ENCODE measurements at regions not wholly inside any gene's neighbourhood (a gene's known extent, or its start where the extent isn't known, plus 50 kb on each side); places are given as distances from the start of the nearest gene placed in this dataset.

DNA sequence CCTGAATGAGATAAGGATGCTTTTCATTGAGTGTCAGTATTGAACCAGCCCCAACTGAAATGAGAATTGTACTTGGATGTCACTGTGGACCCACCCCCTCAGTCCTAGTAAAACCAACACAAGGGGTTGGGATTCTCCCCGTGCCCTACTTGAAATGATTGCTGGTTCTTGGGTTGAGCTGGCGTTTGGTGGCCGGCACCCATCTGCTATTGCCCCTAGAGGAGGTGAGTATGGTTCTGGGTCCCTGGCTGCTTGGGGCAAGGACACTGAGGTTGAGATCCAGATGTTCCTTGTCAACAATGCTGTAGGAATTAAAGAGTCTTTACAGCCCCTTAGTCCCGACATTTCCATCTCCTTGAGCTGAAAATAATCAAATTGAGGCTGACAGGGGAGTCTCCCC lies 170.0 kb upstream of the ZNF32 start:
- in situ Hi-C loops (cut with HindIII; ENCODE audit: low sequenced_read_pairs): no loop called here
- DNase-seq (ENCODE audit: low spot score): no peak

DNA sequence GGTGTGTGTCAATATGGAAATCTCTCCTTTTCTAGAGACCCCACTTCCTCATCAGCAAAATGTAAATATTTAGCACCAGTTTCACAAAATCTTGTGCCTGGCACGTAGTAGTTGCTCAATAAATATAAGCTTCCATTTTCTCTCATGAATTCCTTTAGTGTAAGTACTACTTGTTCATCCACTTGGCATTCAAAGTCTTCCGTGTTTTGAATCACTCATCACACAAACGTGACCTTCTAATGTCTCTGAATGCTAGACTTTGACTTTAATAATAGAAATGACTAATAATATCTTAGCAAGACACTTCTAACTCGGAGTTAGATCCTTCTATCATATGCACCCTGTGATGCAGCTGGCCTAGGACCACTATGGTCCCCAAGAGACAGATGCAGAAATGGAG lies 168.7 kb upstream of the ZNF32 start:
- no peak for DNase-seq (ENCODE audit: low spot score)
- in situ Hi-C loops (cut with HindIII; ENCODE audit: low sequenced_read_pairs): no loop called here

DNA sequence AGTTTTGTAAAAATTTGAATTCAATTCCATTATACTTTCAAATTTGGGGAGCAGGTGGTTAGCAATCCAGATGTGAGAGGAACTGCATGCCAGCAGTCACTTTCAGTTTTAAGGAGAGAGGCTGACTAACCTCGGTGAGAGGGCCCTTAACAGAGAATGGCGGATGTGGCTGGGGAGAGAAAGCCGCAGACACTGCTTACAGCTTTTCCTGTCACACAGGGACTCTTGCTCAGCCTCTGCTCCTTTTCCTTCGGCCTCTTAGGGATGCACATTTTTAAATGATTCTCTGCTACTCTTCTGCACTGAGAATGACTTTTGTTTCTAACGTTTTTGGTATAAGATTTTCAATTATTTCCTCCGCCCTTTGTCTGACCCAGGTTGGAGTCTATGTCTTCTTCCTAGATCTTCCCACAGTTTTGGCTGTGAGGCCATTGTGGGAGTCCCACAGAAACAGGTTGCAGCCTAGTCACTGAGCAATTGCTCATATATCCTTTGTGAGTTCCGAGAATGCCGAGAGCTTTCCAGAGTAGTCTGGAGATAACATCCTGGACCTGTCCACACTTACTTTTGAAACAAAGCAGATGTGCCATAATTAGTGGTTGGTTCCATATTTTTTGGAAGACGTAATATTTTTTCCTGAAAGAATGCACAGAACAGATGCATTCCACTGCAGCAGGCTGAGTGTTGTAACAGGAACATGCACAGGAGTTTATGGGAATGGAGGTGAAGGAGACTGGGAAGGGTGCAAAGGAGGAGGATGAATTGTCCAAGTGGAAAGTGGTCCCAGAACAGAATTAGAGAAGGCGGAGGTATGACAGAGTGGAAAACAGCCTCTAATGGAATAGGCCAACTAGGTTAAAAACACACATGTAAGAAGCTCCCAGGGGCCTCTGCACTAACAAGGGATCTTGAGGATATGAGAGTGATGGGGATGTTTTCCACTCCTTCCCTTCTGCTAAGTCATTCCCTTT lies 168.0 kb upstream of the ZNF32 start:
- DNase-seq (ENCODE audit: low spot score): no peak
- in situ Hi-C loops (cut with HindIII; ENCODE audit: low sequenced_read_pairs): no loop called here

DNA sequence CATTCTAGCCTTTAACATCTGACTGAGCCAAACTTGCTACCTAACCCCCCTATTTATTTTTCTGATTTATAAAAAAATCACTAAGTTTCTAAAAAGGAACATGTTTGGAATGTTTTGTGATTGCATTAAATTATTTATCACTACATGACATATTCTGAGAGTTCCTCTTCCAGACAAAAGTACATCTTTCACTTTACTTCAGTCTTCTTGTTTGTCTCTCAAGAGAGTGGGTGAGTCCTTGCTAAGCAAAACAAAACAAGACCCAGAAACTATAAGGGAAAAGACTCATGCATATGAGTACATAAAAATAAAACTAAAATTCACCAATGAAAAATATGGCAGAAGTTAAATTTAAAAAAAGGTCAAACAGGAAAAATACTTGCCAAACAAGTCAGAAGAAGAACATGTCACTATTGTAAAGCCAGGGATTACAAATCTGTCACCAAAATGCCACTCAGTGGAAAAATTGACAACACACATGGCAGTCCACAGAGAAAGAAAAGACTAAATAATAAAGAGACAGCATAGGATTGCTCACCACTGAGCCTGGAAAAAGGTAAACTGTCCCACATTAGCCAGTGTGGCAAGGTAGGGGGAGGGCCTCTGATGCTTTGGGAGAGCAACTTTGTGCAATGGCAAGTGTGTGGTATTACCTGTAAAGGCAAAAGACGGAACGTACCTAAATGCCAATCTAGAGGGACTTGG lies 166.7 kb upstream of the ZNF32 start:
- no peak for DNase-seq (ENCODE audit: low spot score)
- in situ Hi-C loops (cut with HindIII; ENCODE audit: low sequenced_read_pairs): no loop called here

DNA sequence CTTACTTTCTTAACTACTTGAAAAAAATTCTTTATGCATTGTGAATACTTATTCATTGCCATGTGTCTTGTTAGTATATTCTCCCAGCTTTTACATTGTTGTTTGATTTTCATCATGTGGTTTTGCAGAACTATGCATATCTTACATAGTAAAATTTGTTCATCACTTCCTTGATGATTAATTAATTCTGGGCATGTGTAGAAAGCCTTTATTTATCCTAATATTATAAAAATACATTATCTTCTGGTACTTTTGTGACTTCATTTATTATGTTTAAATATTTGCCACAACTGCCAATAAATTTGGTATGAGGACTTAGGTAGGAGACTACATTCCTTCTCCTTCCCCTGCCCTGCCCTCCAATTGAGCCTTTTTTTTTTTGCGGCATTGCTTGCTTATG lies 166.0 kb upstream of the ZNF32 start:
- no peak for DNase-seq (ENCODE audit: low spot score)
- in situ Hi-C loops (cut with HindIII; ENCODE audit: low sequenced_read_pairs): no loop called here

DNA sequence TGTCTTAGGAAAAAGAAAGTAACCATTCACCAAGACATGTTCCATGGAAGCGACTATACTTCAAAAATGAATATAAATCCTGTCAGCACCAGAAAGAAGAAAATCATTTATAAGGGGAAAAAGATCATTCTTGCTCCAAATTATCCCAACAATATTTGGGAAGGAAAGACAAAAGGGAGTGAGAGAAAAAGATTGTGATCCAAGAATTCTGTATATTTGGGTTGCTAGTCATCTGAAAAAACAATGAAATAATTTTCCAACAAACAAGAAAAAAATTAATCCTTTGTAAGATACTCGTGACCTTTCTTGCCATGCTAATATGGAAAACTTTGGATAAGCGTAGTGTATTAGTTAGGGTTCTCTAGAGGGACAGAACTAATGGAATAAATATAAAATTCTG lies 163.2 kb upstream of the ZNF32 start:
- in situ Hi-C loops (cut with HindIII; ENCODE audit: low sequenced_read_pairs): no loop called here
- DNase-seq (ENCODE audit: low spot score): no peak

DNA sequence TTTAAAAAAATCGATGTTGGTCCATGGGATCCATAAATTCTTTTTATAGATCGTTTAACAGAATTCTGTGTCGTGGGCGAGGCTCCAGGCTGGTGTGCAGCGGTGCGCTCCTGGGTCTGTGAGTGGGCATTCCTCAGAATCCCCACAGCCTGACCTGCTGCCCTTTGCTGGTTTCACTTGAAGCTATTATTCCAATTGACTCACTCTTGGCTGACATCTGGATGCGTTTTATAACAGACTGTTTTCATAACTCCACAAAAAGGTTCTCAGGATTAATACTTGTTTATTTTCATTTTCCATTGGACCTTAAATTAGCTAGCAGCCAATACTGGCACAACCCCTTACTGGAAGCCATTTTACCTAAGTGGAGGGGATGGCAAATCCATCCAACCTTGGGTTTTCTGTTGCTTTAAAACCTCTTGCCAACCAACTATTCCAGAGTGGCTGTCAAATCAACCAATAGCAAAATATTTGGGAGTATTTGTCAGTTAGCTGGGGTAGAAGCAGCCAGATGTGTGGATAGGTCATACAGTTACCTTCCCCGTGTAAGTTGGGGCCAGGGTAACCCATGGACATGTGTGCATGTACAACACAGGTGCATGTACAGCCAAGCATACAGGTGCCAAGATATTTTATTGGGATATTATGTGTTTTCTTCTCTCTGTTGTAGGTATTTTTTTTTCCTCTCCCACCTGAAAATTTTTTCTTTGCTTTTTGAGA lies 160.7 kb upstream of the ZNF32 start:
- in situ Hi-C loops (cut with HindIII; ENCODE audit: low sequenced_read_pairs): no loop called here
- DNase-seq (ENCODE audit: low spot score): no peak

DNA sequence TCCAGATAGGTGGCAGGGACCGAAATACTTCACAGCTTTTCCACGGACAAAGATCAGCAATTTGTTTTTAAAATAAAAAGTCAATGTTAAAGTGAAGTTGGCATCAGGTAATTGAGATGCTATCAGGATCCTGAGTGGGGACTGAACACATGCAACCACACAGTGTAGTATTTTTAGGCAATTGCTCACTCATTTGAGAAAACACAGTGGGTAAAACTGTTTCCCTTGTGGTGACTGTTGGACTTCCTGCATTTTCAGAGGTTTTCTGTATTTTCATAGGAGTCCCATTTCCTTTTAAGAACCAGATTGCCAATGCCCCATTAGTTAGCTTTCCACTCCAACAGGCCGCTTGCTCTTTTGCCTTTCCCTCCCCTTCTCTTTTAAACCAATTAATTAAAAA lies 159.5 kb upstream of the ZNF32 start:
- in situ Hi-C loops (cut with HindIII; ENCODE audit: low sequenced_read_pairs): no loop called here
- DNase-seq (ENCODE audit: low spot score): no peak

DNA sequence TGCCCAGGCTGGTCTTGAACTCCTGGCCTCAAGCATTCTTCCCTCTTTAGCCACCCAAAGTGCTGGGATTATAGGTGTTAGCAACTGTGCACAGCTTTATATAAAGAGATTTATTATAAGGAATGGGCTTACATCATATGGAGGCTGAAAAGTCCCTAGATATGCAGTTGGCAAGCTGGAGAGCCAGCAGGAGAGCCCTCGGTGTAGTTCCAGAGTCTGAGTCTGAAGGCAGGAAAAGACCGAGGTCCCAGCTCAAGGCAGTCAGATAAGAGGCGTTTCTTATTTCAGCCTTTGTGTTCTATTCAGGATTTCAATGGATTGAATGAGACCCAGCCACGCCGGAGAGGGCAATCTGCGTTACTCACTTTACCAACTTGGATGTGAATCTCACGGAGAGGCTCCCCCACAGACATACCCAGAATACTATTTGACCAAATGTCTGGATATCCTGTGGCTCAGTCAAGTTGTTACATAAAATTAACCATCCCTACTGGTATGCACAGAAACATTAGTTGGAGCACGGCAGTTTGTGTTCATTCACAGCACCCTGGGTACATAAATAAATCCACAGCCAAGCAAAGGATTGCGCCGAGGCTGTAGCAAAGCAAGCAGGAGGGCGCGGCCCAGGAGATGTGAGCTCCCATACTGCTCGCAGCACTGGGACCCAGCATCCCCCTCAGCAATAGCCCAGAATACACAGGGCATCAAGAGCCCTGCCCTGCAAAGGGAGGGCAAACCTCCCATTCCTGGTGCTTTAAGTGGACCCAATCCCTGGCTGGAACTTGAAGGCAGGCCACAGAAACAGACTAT lies 158.4 kb upstream of the ZNF32 start:
- in situ Hi-C loops (cut with HindIII; ENCODE audit: low sequenced_read_pairs): no loop called here
- no peak for DNase-seq (ENCODE audit: low spot score)

DNA sequence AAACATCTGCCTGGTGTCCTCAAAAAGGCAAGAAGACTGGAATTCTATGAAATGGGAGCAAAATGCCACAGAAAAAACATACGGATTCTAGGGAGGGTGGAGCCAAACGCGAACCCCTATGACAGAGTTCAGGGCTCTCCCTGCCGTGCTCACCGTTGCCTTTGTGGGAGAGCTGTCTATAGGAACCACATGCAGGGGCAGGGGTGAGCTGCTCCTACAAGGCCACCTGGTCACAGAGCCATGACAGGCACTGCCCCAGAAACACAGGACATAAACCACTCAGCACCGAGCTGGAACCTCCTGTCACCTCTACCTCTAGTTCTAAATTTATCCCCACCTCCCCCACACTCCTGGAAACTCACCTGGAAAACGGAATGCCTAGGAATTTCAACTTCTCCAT lies 155.1 kb upstream of the ZNF32 start:
- in situ Hi-C loops (cut with HindIII; ENCODE audit: low sequenced_read_pairs): no loop called here

DNA sequence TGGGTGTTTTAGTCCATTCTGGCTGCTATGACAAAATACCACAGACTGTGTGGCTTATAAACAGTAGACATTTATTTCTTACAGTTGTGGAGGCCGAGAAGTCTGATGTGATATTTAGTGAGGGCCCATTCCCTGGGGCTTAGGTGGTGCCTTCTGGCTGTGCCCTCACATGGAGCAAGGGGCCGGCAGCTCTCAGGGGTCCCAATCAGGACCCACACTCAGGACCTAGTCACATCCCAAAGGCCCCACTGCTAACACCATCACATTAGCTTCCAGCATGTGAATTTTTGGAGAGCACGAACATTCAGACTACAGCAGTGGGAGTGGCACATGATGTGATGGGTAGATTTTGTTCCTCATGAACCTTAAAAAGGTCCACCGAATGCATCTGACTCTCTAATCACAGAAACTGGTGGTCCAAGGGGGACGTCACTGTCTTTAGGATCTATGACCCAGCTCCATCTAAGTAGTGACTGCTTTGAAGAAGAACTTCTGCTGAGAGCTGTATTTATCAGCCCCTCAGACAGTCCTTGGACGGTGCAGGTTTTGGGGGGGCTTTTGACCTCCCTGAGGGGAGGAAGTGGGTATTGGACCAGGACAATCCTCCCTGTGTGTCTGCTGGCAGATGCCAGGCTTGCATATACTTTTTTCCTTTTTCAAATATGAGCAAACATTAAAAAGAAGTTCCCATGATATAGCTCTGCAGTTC lies 154.5 kb upstream of the ZNF32 start:
- no peak for DNase-seq (ENCODE audit: low spot score)
- in situ Hi-C loops (cut with HindIII; ENCODE audit: low sequenced_read_pairs): no loop called here

More for the DNA sequence above, 155.1 kb upstream of the ZNF32 start:
- DNase-seq (ENCODE audit: low spot score): no peak

DNA sequence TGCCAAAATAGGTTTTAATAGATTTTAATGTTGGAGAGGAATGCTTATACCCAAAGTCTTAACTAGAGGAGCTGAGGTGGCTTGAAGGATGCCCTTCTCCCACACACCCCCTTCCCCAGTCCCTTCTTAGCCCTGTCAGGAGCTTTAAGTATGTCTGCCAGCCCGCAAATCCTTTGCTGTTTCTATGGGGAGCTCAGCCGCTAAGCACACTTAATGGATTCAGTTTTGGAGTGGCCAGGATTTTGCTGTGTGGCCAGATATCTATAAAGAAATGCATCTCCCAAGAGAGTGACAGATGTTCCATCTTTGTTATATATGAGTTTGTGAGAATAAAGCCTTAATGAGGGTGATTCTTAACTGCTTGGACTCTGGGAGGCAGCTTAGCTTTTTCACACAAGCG lies 152.9 kb upstream of the ZNF32 start:
- in situ Hi-C loops (cut with HindIII; ENCODE audit: low sequenced_read_pairs): no loop called here
- DNase-seq (ENCODE audit: low spot score): no peak

DNA sequence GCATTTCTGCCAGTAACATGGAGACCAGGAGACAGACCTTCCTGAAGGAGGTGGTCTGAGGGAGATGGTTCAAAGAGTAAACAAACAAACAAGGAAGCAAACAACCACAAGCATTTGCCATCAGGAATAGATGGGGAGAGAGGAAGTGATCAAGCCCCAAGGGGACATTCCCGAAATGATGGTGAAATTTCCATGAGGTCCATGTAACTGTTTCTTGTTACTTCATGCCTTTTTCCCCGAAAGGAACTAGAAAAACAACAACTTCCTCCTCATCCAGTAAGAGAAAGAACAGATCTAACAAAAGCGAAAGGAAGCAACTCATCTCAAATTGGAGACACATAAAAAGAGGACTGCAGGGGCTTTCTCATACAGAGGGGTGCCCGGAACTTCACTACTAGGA lies 152.5 kb upstream of the ZNF32 start:
- DNase-seq (ENCODE audit: low spot score): no peak
- in situ Hi-C loops (cut with HindIII; ENCODE audit: low sequenced_read_pairs): no loop called here

DNA sequence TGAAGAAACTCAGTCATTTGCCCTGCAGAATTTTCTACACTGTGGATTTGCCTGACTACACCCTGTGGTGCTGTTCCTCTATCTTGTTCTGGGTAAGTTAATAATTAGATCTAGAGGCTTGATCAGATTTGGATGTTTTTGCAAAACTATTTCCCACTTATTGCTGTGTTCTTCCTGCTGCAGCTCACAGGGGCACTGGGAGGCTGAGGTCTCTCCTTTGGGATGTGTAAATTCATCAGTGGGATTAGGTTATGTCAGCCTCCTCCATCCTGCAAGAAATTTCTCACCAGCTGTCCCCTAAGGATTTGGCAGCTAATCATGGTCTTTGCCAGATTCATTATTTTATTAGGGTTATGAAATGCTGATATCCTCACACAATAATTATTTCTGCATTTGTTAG lies 148.1 kb upstream of the ZNF32 start:
- in situ Hi-C loops (cut with HindIII; ENCODE audit: low sequenced_read_pairs): no loop called here
- DNase-seq (ENCODE audit: low spot score): peak; percentile 3

DNA sequence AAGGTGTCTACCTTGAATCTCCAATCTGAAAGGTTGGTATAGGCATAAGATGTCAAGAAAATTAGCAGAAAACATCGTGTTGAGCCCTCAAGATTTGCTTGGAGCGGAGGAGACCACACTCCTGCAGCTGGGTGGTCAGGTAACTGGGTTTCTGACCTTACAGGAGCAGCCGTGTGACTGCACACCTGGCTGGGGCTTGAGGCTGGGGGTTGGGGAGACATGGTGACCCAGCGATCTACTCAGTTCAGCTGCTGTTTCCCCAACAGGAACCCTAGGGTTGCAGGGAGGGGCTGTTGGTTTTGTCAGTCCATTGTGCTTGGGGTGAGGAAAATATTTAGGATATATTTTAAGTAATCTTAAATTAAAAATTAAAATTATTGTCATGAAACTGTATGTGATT lies 147.0 kb upstream of the ZNF32 start:
- in situ Hi-C loops (cut with HindIII; ENCODE audit: low sequenced_read_pairs): no loop called here
- no peak for DNase-seq (ENCODE audit: low spot score)

DNA sequence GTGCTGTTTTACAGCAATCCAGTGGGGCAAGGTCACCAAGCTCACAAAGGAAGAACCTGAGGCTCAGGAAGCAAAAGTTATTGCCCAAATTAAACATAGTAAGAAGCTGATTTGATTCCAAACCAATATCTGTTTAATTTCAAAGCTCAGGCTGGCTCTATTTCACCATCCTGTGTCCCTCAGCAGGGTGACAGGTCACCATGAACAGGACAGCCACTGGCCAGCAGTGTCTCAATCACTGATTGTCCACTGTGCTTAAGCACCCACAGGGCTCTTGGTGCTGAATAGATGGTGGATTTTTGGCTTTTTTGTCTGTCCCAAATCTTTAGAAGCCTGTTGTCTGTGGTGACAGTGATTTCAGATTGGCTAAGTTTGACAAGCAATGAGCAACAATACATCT lies 146.4 kb upstream of the ZNF32 start:
- in situ Hi-C loops (cut with HindIII; ENCODE audit: low sequenced_read_pairs): no loop called here
- no peak for DNase-seq (ENCODE audit: low spot score)

DNA sequence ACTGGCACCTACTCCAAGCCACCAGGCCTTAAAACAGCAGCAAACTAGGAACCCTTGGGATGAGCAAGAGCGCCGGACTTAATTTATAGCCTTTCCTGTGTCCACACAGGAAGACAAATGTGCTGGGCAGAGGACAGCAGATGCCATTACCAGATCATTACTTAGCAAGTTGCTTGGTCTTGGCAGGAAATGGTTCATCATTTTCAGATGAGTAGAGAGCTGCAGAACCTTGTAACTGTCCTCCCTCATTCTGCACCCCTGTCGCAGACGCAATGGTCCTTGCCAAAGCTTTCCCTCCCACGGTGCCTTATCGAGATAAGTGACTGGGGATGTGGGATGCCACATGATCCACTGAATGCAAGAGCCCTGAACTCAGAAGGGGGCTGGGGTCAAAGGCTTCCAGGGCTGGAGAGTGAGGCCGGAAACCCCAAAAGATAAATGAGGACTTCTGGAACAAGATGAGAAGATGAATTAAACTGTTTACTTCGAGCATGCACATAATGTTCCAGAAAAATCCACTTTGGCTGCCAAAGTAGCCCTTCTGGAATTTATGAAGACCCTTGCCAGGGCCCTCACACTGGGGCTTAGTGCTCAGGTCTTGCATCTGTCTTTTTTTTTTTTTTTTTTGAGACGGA lies 145.6 kb upstream of the ZNF32 start:
- no peak for DNase-seq (ENCODE audit: low spot score)

DNA sequence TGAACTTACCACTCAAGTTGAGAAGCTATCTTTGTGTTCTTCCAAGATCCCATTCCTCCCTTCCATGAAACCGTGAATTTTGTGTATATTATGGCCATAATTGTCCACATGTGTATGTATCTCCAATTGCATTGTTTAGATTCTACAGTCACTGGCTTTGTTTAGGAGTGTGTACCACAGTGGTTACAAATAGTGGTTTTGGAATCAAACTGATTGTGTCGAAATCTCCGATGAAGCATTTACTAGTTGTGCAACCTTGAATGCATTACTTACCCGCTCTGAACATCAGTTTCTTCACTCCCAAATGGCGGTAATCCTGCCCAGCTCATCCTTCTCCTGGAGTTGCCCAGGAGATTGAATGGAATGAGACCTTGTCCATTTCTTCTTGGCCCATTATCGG lies 145.0 kb upstream of the ZNF32 start:
- in situ Hi-C loops (cut with HindIII; ENCODE audit: low sequenced_read_pairs): no loop called here

More for the DNA sequence above, 145.6 kb upstream of the ZNF32 start:
- in situ Hi-C loops (cut with HindIII; ENCODE audit: low sequenced_read_pairs): no loop called here

More for the DNA sequence above, 145.0 kb upstream of the ZNF32 start:
- DNase-seq (ENCODE audit: low spot score): no peak

Data from G401 (cell line).